Thoracic aorta (tissue), 2 donors: ENCODE measurements at regions not wholly inside any gene's neighbourhood (a gene's known extent, or its start where the extent isn't known, plus 50 kb on each side); places are given as distances from the start of the nearest gene placed in this dataset.

Source experiments
- ATAC-seq: fragments of 150-250 bp; one replicate; pipeline ENCODE4 v1.8.0; 2017; ENCODE audit warnings: low read depth; ENCODE audit not compliant: insufficient number of reproducible peaks, low FRiP score
- DNase-seq: peaks from one replicate; pipeline ENCODE4 v3.0.0-alpha.2; 2020; ENCODE audit warnings: low spot score
- H3K27ac ChIP-seq, 2 donors: fragments of 200-600 bp; sonication (generic); 1 replicate in 1 of 2; 2 replicates in 1 of 2; pipeline ENCODE4 v1.5.1; 2016; ENCODE audit warnings: mild to moderate bottlenecking in 2 of 2, moderate library complexity in 2 of 2
- H3K27me3 ChIP-seq: fragments of 200-600 bp; sonication (generic); replicated peaks from 2 replicates; pipeline ENCODE4 v1.6.0; 2016; ENCODE audit warnings: mild to moderate bottlenecking; ENCODE audit not compliant: insufficient read depth
- H3K36me3 ChIP-seq: fragments of 200-600 bp; sonication (generic); one replicate; pipeline ENCODE4 v1.5.1; 2016
- H3K4me1 ChIP-seq, 2 donors: fragments of 200-600 bp; sonication (generic); 1 replicate in 1 of 2; 2 replicates in 1 of 2; pipeline versions ENCODE4 v1.5.1 to v1.6.0; 2016; ENCODE audit warnings: low read depth in 2 of 2, mild to moderate bottlenecking in 1 of 2; ENCODE audit not compliant: control insufficient read depth in 1 of 2
- H3K4me3 ChIP-seq: fragments of 200-600 bp; sonication (generic); 2 replicates; pipeline ENCODE4 v1.5.1; 2016; ENCODE audit warnings: mild to moderate bottlenecking
- H3K9me3 ChIP-seq: fragments of 200-600 bp; sonication (generic); 2 replicates; pipeline ENCODE4 v1.5.1; 2016
- TF ChIP-seq, protein P1 (sequence below): fragments of 200-600 bp; sonication (generic); IDR thresholded peaks from one replicate; pipeline ENCODE4 v1.5.1; 2019; ENCODE audit warnings: antibody characterized with exemption

DNA sequence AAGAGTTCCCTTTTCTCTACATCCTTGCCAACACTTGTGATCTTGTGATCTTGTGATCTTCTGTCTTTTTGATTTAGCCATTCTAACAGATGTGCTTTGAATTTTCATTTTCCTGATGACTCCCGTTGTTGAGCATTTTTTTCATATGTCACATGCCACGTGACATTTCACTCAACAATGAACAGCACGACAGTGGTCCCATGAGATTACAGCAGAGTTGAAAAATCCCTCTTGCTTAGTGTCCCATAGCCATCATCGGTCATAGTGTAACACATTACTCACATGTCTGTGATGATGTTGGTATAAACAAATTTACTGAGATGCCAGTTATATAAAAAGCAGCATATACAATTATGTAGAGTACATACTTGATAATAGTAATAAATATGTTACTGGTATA is 256.1 kb upstream of the OBI1 start:
- H3K27me3 ChIP-seq = no peaks in the 10 kb centered on the region
- H3K4me3 ChIP-seq = no peak overlapping the region
- H3K4me1 ChIP-seq = no peaks in the 10 kb centered on the region
- H3K9me3 ChIP-seq = no peaks in the 10 kb centered on the region
- H3K36me3 ChIP-seq = no peaks in the 10 kb centered on the region
- H3K27ac ChIP-seq = no peak overlapping the region
- ATAC-seq (no peak), DNase-seq (no peak)
- TF ChIP-seq, protein P1, sequence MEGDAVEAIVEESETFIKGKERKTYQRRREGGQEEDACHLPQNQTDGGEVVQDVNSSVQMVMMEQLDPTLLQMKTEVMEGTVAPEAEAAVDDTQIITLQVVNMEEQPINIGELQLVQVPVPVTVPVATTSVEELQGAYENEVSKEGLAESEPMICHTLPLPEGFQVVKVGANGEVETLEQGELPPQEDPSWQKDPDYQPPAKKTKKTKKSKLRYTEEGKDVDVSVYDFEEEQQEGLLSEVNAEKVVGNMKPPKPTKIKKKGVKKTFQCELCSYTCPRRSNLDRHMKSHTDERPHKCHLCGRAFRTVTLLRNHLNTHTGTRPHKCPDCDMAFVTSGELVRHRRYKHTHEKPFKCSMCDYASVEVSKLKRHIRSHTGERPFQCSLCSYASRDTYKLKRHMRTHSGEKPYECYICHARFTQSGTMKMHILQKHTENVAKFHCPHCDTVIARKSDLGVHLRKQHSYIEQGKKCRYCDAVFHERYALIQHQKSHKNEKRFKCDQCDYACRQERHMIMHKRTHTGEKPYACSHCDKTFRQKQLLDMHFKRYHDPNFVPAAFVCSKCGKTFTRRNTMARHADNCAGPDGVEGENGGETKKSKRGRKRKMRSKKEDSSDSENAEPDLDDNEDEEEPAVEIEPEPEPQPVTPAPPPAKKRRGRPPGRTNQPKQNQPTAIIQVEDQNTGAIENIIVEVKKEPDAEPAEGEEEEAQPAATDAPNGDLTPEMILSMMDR = no peak

DNA sequence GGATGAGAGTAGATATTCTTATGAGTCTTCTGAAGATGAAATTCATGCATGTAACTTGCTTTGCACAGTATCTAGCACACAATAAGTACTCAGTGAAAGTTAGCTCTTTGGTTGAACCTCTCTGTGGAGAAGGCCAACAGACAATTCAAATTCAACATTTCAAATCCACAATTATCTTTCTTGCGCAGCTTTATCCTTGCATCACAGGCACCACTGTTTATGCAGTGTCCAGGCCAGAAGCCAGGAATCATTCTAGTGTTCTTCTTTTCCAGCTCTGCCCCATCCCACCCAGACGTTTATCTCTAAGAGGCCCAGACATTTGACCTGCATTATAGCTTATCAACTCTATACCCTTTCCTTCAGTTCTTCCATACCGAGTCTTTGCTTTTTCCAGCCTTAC is 254.7 kb upstream of the OBI1 start:
- TF ChIP-seq, protein P1 = no peak
- ATAC-seq = no peak
- H3K27ac ChIP-seq = no peak overlapping the region

DNA sequence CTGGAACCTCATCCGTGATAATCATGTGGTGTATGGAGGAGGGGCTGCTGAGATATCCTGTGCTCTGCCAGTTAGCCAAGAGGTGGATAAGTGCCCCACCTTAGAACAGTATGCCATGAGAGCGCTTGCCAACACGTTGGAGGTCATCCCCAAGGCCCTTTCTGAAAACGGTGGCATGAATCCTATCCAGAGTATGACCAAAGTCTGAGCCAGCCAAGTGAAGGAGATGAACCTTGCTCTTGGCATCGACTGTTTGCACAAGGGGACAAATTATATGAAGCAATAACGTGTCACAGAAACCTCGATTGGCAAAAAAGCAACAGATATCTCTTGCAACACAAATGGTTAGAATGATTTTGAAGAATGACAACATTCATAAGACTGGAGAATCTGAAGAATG is 251.2 kb upstream of the OBI1 start:
- no peaks in the 10 kb centered on the region for H3K27me3 ChIP-seq
- no peak overlapping the region for H3K27ac ChIP-seq
- ATAC-seq = no peak
- TF ChIP-seq, protein P1 = no peak
- H3K4me3 ChIP-seq = no peak overlapping the region
- no peak for DNase-seq
- H3K9me3 ChIP-seq = no peaks in the 10 kb centered on the region
- no peaks in the 10 kb centered on the region for H3K36me3 ChIP-seq
- H3K4me1 ChIP-seq = no peaks in the 10 kb centered on the region

More for the DNA sequence above, 254.7 kb upstream of the OBI1 start:
- DNase-seq = no peak
- no peaks in the 10 kb centered on the region for H3K4me1 ChIP-seq
- no peaks in the 10 kb centered on the region for H3K27me3 ChIP-seq
- H3K9me3 ChIP-seq = no peaks in the 10 kb centered on the region
- H3K4me3 ChIP-seq = no peak overlapping the region
- H3K36me3 ChIP-seq = no peaks in the 10 kb centered on the region

DNA sequence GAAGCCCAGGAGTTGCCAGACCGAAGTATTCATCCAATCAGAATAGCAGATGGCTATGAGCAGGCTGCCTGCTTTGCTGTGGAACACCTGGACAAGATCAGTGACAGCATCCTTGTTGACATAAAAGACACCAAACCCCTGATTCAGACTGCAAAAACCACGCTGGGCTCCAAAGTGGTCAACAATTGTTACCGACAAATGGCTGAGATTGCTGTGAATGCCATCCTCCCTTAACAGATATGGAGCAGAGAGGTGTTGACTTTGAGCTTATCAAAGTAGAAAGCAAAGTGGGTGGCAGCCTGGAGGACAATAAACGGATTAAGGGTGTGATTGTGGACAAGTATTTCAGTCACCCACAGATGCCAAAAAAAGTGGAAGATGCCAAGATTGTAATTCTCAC is 250.3 kb upstream of the OBI1 start:
- Histone ChIP-seq H3K36me3 (no peaks in the 10 kb centered on the region), H3K9me3 (no peaks in the 10 kb centered on the region), H3K4me3 (no peak overlapping the region), H3K4me1 (no peaks in the 10 kb centered on the region), H3K27me3 (no peaks in the 10 kb centered on the region), H3K27ac (no peak overlapping the region)
- TF ChIP-seq, protein P1 = no peak
- DNase-seq = no peak
- ATAC-seq = no peak

DNA sequence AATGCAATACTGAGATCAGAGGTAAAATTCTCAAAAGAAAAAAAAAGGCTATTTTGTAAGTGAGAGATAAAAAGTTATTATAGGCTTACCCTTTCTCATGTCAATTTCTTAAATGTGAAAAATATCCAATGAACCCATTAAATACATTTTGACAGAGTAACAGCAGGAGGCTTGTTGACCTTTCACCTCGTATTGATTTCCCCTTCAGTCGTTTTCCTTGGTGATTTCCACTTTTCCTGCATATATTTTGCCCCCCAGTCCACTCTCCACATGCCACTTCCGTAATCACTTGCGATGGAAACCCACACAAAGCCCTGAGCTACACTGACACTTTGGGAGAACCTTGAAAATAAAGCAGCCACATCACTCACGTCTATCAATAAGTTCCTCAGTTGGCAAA is 248.1 kb upstream of the OBI1 start:
- Histone ChIP-seq H3K4me3 (no peak overlapping the region), H3K9me3 (no peaks in the 10 kb centered on the region), H3K4me1 (no peaks in the 10 kb centered on the region), H3K36me3 (no peaks in the 10 kb centered on the region), H3K27me3 (no peaks in the 10 kb centered on the region), H3K27ac (no peak overlapping the region)
- TF ChIP-seq, protein P1 = no peak
- no peak for DNase-seq
- no peak for ATAC-seq
